ENCODE measurements at regions not wholly inside any gene's neighbourhood (a gene's known extent, or its start where the extent isn't known, plus 50 kb on each side); places are given as distances from the start of the nearest gene placed in this dataset.

DNA sequence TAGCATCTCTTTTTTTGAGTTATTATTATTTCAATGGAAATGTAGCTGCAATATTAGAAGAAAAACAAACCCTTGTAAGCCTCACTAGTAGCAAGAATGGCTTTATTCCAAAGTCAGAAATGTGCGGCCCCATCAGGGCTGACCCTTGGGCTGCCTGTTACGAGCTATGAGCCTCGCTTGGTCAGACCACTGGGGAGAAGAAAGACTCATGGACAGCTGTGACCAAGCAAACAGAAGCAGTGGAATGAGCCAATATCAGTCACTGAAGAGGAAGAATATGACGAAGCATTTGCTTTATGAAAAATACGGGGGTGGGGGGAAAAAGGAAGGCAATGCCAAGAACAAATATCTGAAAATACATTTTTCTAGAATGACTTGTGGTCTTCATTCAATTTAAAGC, 504.5 kb downstream of the LMO4 start:
- Histone ChIP-seq H3K9me3 (ENCODE audit: control insufficient read depth in 4 of 4, low read length in 3 of 4) (no peaks in the 10 kb centered on the region), H3K9ac (ENCODE audit: low read depth in 1 of 2, low read length in 2 of 2) (no peak overlapping the region), H3K4me3 (ENCODE audit: low read depth in 1 of 3, low read length in 3 of 3) (no peak overlapping the region), H3K27me3 (ENCODE audit: control insufficient read depth in 4 of 4, insufficient read depth in 4 of 4, low read length in 3 of 4) (no peaks in the 10 kb centered on the region), H3K36me3 (ENCODE audit: control insufficient read depth in 4 of 4, insufficient read depth in 3 of 4, low read depth in 1 of 4, low read length in 3 of 4) (no peaks in the 10 kb centered on the region), H3K27ac (ENCODE audit: low read depth in 1 of 2, low read length in 2 of 2) (no peak overlapping the region), H3K4me1 (ENCODE audit: control insufficient read depth in 4 of 4, insufficient read depth in 4 of 4, low read length in 3 of 4) (no peaks in the 10 kb centered on the region)
- no peak for DNase-seq (ENCODE audit: low spot score)
- WGBS, result 81% methylated on average over 5 of the region's 5 CpGs
- TF ChIP-seq JUND (IDR thresholded peaks at IDR 0.05) (no peak), HNF4A (conservative IDR thresholded peaks at IDR 0.05) (no peak)

DNA sequence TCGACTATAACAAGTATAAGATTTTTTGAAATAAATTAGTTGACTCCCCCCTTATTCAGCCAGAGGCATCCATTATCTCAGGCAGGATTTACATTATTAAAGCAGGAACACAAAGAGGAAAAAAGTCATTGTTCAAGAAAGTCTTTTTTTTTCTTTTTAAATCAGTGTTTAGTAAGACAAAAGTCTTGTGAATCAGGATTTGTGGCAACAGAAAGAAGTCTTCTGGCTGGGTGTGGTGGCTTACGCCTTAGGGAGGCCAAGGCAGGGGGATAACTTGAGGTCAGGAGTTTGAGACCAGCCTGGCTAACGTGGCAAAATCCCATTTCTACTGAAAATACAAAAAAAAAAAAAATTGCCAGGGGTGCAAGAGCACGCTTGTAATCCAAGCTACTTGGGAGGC, 505.5 kb downstream of the LMO4 start:
- H3K9me3 ChIP-seq (ENCODE audit: control insufficient read depth in 4 of 4, low read length in 3 of 4), result no peaks in the 10 kb centered on the region
- H3K4me1 ChIP-seq (ENCODE audit: control insufficient read depth in 4 of 4, insufficient read depth in 4 of 4, low read length in 3 of 4), result no peaks in the 10 kb centered on the region
- no peak overlapping the region for H3K4me3 ChIP-seq (ENCODE audit: low read depth in 1 of 3, low read length in 3 of 3)
- 88% methylated on average over 4 of the region's 4 CpGs for whole genome bisulfite sequencing
- no peaks in the 10 kb centered on the region for H3K27me3 ChIP-seq (ENCODE audit: control insufficient read depth in 4 of 4, insufficient read depth in 4 of 4, low read length in 3 of 4)
- no peak overlapping the region for H3K9ac ChIP-seq (ENCODE audit: low read depth in 1 of 2, low read length in 2 of 2)
- no peak for DNase-seq (ENCODE audit: low spot score)
- no peaks in the 10 kb centered on the region for H3K36me3 ChIP-seq (ENCODE audit: control insufficient read depth in 4 of 4, insufficient read depth in 3 of 4, low read depth in 1 of 4, low read length in 3 of 4)
- H3K27ac ChIP-seq (ENCODE audit: low read depth in 1 of 2, low read length in 2 of 2), result no peak overlapping the region
- TF ChIP-seq, protein P1, sequence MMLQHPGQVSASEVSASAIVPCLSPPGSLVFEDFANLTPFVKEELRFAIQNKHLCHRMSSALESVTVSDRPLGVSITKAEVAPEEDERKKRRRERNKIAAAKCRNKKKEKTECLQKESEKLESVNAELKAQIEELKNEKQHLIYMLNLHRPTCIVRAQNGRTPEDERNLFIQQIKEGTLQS (IDR thresholded peaks at IDR 0.05), result no peak
- TF ChIP-seq, protein P2, sequence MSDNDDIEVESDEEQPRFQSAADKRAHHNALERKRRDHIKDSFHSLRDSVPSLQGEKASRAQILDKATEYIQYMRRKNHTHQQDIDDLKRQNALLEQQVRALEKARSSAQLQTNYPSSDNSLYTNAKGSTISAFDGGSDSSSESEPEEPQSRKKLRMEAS (IDR thresholded peaks at IDR 0.05), result no peak
- TF ChIP-seq EGR1 (IDR thresholded peaks at IDR 0.05; ENCODE audit: low read depth in 2 of 2) (no peak), FOXA2 (IDR thresholded peaks at IDR 0.05) (no peak), FOXA1 (IDR thresholded peaks at IDR 0.05) (no peak), HNF4A (conservative IDR thresholded peaks at IDR 0.05) (no peak), JUND (IDR thresholded peaks at IDR 0.05) (no peak), HNF4G (IDR thresholded peaks at IDR 0.05) (no peak), GABPA (IDR thresholded peaks at IDR 0.05 in 1 of 2, conservative IDR thresholded peaks at IDR 0.05 in 1 of 2) (no peak), YY1 (IDR thresholded peaks at IDR 0.05) (no peak), TAF1 (conservative IDR thresholded peaks at IDR 0.05) (no peak), RAD21 (IDR thresholded peaks at IDR 0.05) (no peak), RXRA (IDR thresholded peaks at IDR 0.05) (no peak), NR2F2 (IDR thresholded peaks at IDR 0.05) (no peak), SP1 (IDR thresholded peaks at IDR 0.05) (no peak)
- TF ChIP-seq, protein P3, sequence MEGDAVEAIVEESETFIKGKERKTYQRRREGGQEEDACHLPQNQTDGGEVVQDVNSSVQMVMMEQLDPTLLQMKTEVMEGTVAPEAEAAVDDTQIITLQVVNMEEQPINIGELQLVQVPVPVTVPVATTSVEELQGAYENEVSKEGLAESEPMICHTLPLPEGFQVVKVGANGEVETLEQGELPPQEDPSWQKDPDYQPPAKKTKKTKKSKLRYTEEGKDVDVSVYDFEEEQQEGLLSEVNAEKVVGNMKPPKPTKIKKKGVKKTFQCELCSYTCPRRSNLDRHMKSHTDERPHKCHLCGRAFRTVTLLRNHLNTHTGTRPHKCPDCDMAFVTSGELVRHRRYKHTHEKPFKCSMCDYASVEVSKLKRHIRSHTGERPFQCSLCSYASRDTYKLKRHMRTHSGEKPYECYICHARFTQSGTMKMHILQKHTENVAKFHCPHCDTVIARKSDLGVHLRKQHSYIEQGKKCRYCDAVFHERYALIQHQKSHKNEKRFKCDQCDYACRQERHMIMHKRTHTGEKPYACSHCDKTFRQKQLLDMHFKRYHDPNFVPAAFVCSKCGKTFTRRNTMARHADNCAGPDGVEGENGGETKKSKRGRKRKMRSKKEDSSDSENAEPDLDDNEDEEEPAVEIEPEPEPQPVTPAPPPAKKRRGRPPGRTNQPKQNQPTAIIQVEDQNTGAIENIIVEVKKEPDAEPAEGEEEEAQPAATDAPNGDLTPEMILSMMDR (IDR thresholded peaks at IDR 0.05; ENCODE audit: low read depth, low read length, missing input control), result no peak
- TF ChIP-seq, protein P4, sequence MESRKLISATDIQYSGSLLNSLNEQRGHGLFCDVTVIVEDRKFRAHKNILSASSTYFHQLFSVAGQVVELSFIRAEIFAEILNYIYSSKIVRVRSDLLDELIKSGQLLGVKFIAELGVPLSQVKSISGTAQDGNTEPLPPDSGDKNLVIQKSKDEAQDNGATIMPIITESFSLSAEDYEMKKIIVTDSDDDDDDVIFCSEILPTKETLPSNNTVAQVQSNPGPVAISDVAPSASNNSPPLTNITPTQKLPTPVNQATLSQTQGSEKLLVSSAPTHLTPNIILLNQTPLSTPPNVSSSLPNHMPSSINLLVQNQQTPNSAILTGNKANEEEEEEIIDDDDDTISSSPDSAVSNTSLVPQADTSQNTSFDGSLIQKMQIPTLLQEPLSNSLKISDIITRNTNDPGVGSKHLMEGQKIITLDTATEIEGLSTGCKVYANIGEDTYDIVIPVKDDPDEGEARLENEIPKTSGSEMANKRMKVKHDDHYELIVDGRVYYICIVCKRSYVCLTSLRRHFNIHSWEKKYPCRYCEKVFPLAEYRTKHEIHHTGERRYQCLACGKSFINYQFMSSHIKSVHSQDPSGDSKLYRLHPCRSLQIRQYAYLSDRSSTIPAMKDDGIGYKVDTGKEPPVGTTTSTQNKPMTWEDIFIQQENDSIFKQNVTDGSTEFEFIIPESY (IDR thresholded peaks at IDR 0.05), result no peak
- TF ChIP-seq, protein P5, sequence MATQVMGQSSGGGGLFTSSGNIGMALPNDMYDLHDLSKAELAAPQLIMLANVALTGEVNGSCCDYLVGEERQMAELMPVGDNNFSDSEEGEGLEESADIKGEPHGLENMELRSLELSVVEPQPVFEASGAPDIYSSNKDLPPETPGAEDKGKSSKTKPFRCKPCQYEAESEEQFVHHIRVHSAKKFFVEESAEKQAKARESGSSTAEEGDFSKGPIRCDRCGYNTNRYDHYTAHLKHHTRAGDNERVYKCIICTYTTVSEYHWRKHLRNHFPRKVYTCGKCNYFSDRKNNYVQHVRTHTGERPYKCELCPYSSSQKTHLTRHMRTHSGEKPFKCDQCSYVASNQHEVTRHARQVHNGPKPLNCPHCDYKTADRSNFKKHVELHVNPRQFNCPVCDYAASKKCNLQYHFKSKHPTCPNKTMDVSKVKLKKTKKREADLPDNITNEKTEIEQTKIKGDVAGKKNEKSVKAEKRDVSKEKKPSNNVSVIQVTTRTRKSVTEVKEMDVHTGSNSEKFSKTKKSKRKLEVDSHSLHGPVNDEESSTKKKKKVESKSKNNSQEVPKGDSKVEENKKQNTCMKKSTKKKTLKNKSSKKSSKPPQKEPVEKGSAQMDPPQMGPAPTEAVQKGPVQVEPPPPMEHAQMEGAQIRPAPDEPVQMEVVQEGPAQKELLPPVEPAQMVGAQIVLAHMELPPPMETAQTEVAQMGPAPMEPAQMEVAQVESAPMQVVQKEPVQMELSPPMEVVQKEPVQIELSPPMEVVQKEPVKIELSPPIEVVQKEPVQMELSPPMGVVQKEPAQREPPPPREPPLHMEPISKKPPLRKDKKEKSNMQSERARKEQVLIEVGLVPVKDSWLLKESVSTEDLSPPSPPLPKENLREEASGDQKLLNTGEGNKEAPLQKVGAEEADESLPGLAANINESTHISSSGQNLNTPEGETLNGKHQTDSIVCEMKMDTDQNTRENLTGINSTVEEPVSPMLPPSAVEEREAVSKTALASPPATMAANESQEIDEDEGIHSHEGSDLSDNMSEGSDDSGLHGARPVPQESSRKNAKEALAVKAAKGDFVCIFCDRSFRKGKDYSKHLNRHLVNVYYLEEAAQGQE (IDR thresholded peaks at IDR 0.05), result no peak
